ENCODE measurements at regions not wholly inside any gene's neighbourhood (a gene's known extent, or its start where the extent isn't known, plus 50 kb on each side); places are given as distances from the start of the nearest gene placed in this dataset.

GRCh38 chr13:92966341-92966740, 260.3 kb upstream of the GPC6 start:
- CTCF ChIA-PET, result no interaction called here

More at GRCh38 chr13:92966341-92966740, 260.3 kb upstream of the GPC6 start:
- no peak for DNase-seq
- Histone ChIP-seq H3K9me1 (ENCODE audit: insufficient read depth, low read length) (no peaks in the 10 kb centered on the region), H3K9me3 (ENCODE audit: control insufficient read depth, insufficient read depth, low read length) (no peaks in the 10 kb centered on the region), H3K36me3 (ENCODE audit: control insufficient read depth, insufficient read depth, low read length) (no peaks in the 10 kb centered on the region), H2BK120ac (ENCODE audit: low read depth, low read length) (no peak overlapping the region), H2BK15ac (ENCODE audit: low read depth, low read length) (no peak overlapping the region), H3K4me3 (ENCODE audit: insufficient read depth, low read depth, low read length) (no peak overlapping the region), H3K18ac (ENCODE audit: low read depth, low read length) (no peak overlapping the region), H2AFZ (replicated peaks; ENCODE audit: low read length, poor library complexity) (no peak overlapping the region), H4K5ac (ENCODE audit: low read depth, low read length) (no peak overlapping the region), H3K27me3 (ENCODE audit: control insufficient read depth, insufficient read depth, low read length) (no peaks in the 10 kb centered on the region), H4K91ac (ENCODE audit: insufficient read depth, low read depth, low read length) (no peak overlapping the region), H3K79me1 (ENCODE audit: low read depth in 1 of 2, low read length in 2 of 2) (no peaks in the 10 kb centered on the region), H3K4me2 (ENCODE audit: low read depth, low read length) (no peak overlapping the region), H2AK9ac (replicated peaks; ENCODE audit: low read depth, low read length, poor library complexity) (no peak overlapping the region), H2BK20ac (ENCODE audit: low read depth, low read length) (no peak overlapping the region), H3K56ac (ENCODE audit: extremely low read depth, insufficient read depth, low read length) (no peak overlapping the region), H3K14ac (replicated peaks; ENCODE audit: low read depth, low read length) (no peak overlapping the region), H3K9ac (ENCODE audit: low read depth, low read length) (no peak overlapping the region), H2BK5ac (ENCODE audit: low read depth, low read length, poor library complexity, severe bottlenecking) (no peak overlapping the region), H3K4ac (ENCODE audit: low read depth, low read length) (no peak overlapping the region), H3K27ac (ENCODE audit: insufficient read depth, low read length) (no peak overlapping the region), H3K4me1 (ENCODE audit: control insufficient read depth, insufficient read depth, low read length) (no peaks in the 10 kb centered on the region), H3K23ac (ENCODE audit: low read depth, low read length) (no peak overlapping the region), H2AK5ac (ENCODE audit: low read depth, low read length) (no peak overlapping the region), H4K20me1 (ENCODE audit: insufficient read depth, low read length) (no peaks in the 10 kb centered on the region), H4K8ac (ENCODE audit: low read depth in 2 of 2, low read length in 2 of 2) (no peak overlapping the region)
- dilution Hi-C loops (cut with HindIII; ENCODE audit: low sequenced_read_pairs, unreplicated experiment) (no loop called here), intact Hi-C loops (cut with micrococcal nuclease) (loop anchor here (10.0 kb wide), 1 partner anchor 258 kb away; the partner anchor contains the start of gene GPC6), in situ Hi-C loops (cut with MboI; ENCODE audit: low sequenced_read_pairs) (no loop called here)
- 90% methylated on average over 5 of the region's 8 CpGs; no CpG with 5 or more reads in 1 of the 2 experiments for WGBS, 2 experiments (ENCODE audit: extremely low coverage in 2 of 2, insufficient read length in 1 of 2)
- no TSS peak for BruUV-seq (replicated peaks)
- POLR2A ChIA-PET (ENCODE audit: unreplicated experiment), result no interaction called here
- ATAC-seq (ENCODE audit: low read depth), result no peak
- TF ChIP-seq, protein P1, sequence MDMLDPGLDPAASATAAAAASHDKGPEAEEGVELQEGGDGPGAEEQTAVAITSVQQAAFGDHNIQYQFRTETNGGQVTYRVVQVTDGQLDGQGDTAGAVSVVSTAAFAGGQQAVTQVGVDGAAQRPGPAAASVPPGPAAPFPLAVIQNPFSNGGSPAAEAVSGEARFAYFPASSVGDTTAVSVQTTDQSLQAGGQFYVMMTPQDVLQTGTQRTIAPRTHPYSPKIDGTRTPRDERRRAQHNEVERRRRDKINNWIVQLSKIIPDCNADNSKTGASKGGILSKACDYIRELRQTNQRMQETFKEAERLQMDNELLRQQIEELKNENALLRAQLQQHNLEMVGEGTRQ (IDR thresholded peaks at IDR 0.05; ENCODE audit: low read depth, low read length), result no peak
- TF ChIP-seq FOS (IDR thresholded peaks at IDR 0.05; ENCODE audit: low read depth, low read length), result no peak
- TF ChIP-seq RCOR1 (IDR thresholded peaks at IDR 0.05; ENCODE audit: insufficient replicate concordance, low read length), result no peak
- TF ChIP-seq POLR2A (IDR thresholded peaks at IDR 0.05; ENCODE audit: low read depth, low read length), result no peak
- TF ChIP-seq BHLHE40 (IDR thresholded peaks at IDR 0.05; ENCODE audit: low read depth, low read length), result no peak
- TF ChIP-seq CHD1 (IDR thresholded peaks at IDR 0.05; ENCODE audit: low read depth, low read length), result no peak
- no peak for TF ChIP-seq MXI1 (IDR thresholded peaks at IDR 0.05; ENCODE audit: borderline replicate concordance, low read depth, low read length)
- TF ChIP-seq RFX5 (IDR thresholded peaks at IDR 0.05; ENCODE audit: low read depth, low read length), result no peak
- TF ChIP-seq, protein P2, sequence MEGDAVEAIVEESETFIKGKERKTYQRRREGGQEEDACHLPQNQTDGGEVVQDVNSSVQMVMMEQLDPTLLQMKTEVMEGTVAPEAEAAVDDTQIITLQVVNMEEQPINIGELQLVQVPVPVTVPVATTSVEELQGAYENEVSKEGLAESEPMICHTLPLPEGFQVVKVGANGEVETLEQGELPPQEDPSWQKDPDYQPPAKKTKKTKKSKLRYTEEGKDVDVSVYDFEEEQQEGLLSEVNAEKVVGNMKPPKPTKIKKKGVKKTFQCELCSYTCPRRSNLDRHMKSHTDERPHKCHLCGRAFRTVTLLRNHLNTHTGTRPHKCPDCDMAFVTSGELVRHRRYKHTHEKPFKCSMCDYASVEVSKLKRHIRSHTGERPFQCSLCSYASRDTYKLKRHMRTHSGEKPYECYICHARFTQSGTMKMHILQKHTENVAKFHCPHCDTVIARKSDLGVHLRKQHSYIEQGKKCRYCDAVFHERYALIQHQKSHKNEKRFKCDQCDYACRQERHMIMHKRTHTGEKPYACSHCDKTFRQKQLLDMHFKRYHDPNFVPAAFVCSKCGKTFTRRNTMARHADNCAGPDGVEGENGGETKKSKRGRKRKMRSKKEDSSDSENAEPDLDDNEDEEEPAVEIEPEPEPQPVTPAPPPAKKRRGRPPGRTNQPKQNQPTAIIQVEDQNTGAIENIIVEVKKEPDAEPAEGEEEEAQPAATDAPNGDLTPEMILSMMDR (conservative IDR thresholded peaks at IDR 0.05; ENCODE audit: low read depth, low read length), result no peak
- TF ChIP-seq CEBPB (IDR thresholded peaks at IDR 0.05; ENCODE audit: low read depth, low read length), result no peak
- TF ChIP-seq MAZ (IDR thresholded peaks at IDR 0.05; ENCODE audit: borderline replicate concordance, low read depth, low read length), result no peak
- no peak for TF ChIP-seq MAFK (IDR thresholded peaks at IDR 0.05; ENCODE audit: low read depth, low read length)
- no peak for TF ChIP-seq ELK1 (IDR thresholded peaks at IDR 0.05; ENCODE audit: borderline replicate concordance, low read depth, low read length)
- TF ChIP-seq SMC3 (IDR thresholded peaks at IDR 0.05; ENCODE audit: low read depth, low read length), result no peak
- no peak for TF ChIP-seq NFE2L2 (IDR thresholded peaks at IDR 0.05; ENCODE audit: low read depth, low read length)
- TF ChIP-seq RAD21 (IDR thresholded peaks at IDR 0.05; ENCODE audit: low read length), result no peak
